GM12891 (cell line): ENCODE measurements at regions not wholly inside any gene's neighbourhood (a gene's known extent, or its start where the extent isn't known, plus 50 kb on each side); places are given as distances from the start of the nearest gene placed in this dataset.

Experiments
- PAX5 ChIP-seq: IDR thresholded peaks from 2 replicates; pipeline ENCODE4 v1.6.1; 2011; ENCODE audit warnings: low read length, moderate library complexity, mild to moderate bottlenecking; ENCODE audit not compliant: insufficient read depth, severe bottlenecking
- POLR2A ChIP-seq: IDR thresholded peaks from 2 replicates; pipeline ENCODE4 v1.6.1; 2011; ENCODE audit warnings: low read depth, low read length, control low read depth
- POLR2AphosphoS5 ChIP-seq: IDR thresholded peaks from 2 replicates; pipeline ENCODE4 v1.6.1; 2011; ENCODE audit warnings: low read depth, low read length, control low read depth
- POU2F2 ChIP-seq: IDR thresholded peaks from 2 replicates; pipeline ENCODE4 v1.6.1; 2011; ENCODE audit warnings: low read depth, mild to moderate bottlenecking, control low read depth, low read length, moderate library complexity
- SPI1 ChIP-seq: IDR thresholded peaks from 2 replicates; pipeline ENCODE4 v1.6.1; 2011; ENCODE audit warnings: low read depth, low read length, control low read depth
- TAF1 ChIP-seq: IDR thresholded peaks from 2 replicates; pipeline ENCODE4 v1.6.1; 2011; ENCODE audit warnings: low read depth, low read length, control low read depth

GRCh38 chr4:3828546-3828945 is 62.4 kb downstream of the ADRA2C start:
- TF ChIP-seq POLR2AphosphoS5, result no peak
- TF ChIP-seq POLR2A, result no peak
- no peak for TF ChIP-seq TAF1
- TF ChIP-seq SPI1, result no peak
- no peak for TF ChIP-seq POU2F2
- no peak for TF ChIP-seq PAX5
